ENCODE measurements at regions not wholly inside any gene's neighbourhood (a gene's known extent, or its start where the extent isn't known, plus 50 kb on each side); places are given as distances from the start of the nearest gene placed in this dataset.

- TF ChIP-seq CTCF (IDR thresholded peaks at IDR 0.05; ENCODE audit: low read depth, low read length) (no peak), POLR2A (IDR thresholded peaks at IDR 0.05; ENCODE audit: extremely low read depth, insufficient read length) (no peak)
Observed at GRCh38 chr13:103973740-103974139, 907.5 kb upstream of the SLC10A2 start.

Data from NB4 (cell line).